Esophagus (tissue), 2 donors: ENCODE measurements at regions not wholly inside any gene's neighbourhood (a gene's known extent, or its start where the extent isn't known, plus 50 kb on each side); places are given as distances from the start of the nearest gene placed in this dataset.

Source experiments
- H3K27ac ChIP-seq, 2 donors: one replicate each; pipeline ENCODE4 v1.5.1; 2013; ENCODE audit warnings: low read depth in 2 of 2, mild to moderate bottlenecking in 2 of 2, inconsistent platforms in 1 of 2, low read length in 1 of 2, moderate library complexity in 1 of 2
- H3K27me3 ChIP-seq, 2 donors: one replicate each; pipeline ENCODE4 v1.6.1; 2013; ENCODE audit warnings: low read length in 2 of 2, control low read depth in 1 of 2, mild to moderate bottlenecking in 1 of 2; ENCODE audit not compliant: insufficient read depth in 2 of 2, control insufficient read depth in 1 of 2
- H3K36me3 ChIP-seq, 2 donors: one replicate each; pipeline ENCODE4 v1.6.1; 2013; ENCODE audit warnings: low read length in 1 of 2; ENCODE audit not compliant: control insufficient read depth in 2 of 2, insufficient read depth in 2 of 2
- H3K4me1 ChIP-seq, 2 donors: one replicate each; pipeline ENCODE4 v1.6.1; 2013; ENCODE audit warnings: low read length in 1 of 2; ENCODE audit not compliant: control insufficient read depth in 2 of 2, insufficient read depth in 2 of 2
- H3K4me3 ChIP-seq, 2 donors: one replicate each; pipeline ENCODE4 v1.5.1; 2013; ENCODE audit warnings: low read length in 2 of 2, mild to moderate bottlenecking in 2 of 2, low read depth in 1 of 2, moderate library complexity in 1 of 2
- H3K9me3 ChIP-seq, 2 donors: one replicate each; pipeline ENCODE4 v1.6.1; 2013; ENCODE audit warnings: mild to moderate bottlenecking in 2 of 2, low read depth in 1 of 2, low read length in 1 of 2, moderate library complexity in 1 of 2; ENCODE audit not compliant: control insufficient read depth in 2 of 2, insufficient read depth in 1 of 2
- WGBS, 2 donors: extraction: QIAGEN DNeasy Blood & Tissue Kit; methylation state at CpG; one replicate each; pipeline ENCODE4 v1.1.7; 2013; 5-methylcytosine and 5-hydroxymethylcytosine counted together
- donor health status: healthy with polysubstance abuse.
- donor health status: Bipolar disorder and iron deficiency.

GRCh38 chr5:114007678-114008077, 354.2 kb upstream of the KCNN2 start:
- no peaks in the 10 kb centered on the region for H3K27me3 ChIP-seq
- H3K4me1 ChIP-seq, result no peaks in the 10 kb centered on the region
- WGBS, 2 donors, result 74 to 77% methylated on average over 5 of the region's 5 CpGs
- no peak overlapping the region for H3K4me3 ChIP-seq
- H3K27ac ChIP-seq, result no peak overlapping the region
- H3K9me3 ChIP-seq, result no peaks in the 10 kb centered on the region
- no peaks in the 10 kb centered on the region for H3K36me3 ChIP-seq

DNA sequence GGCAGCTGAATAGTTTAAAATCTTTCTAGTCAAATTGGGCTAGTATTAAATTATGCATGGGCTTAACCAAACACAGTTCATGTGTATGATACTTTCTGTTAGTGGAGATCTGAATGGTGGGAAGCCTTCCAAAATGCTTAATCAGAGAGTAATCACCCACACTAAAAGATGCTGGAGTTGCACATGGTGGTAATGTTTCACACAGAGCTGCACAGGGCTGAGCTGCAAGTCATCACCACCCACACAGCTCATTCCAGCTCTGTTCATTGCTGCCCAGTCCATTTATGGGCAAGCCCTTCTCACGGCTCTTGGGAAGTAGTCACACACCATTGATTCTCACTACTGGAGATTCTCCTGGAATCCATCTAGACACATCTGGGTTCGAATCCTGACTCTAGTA, 351.5 kb upstream of the KCNN2 start:
- WGBS, 2 donors, result 53 to 56% methylated on average over 2 of the region's 2 CpGs
- H3K27ac ChIP-seq, result no peak overlapping the region
- no peaks in the 10 kb centered on the region for H3K9me3 ChIP-seq
- no peaks in the 10 kb centered on the region for H3K36me3 ChIP-seq
- no peaks in the 10 kb centered on the region for H3K27me3 ChIP-seq
- H3K4me3 ChIP-seq, result no peak overlapping the region
- H3K4me1 ChIP-seq, result no peaks in the 10 kb centered on the region

DNA sequence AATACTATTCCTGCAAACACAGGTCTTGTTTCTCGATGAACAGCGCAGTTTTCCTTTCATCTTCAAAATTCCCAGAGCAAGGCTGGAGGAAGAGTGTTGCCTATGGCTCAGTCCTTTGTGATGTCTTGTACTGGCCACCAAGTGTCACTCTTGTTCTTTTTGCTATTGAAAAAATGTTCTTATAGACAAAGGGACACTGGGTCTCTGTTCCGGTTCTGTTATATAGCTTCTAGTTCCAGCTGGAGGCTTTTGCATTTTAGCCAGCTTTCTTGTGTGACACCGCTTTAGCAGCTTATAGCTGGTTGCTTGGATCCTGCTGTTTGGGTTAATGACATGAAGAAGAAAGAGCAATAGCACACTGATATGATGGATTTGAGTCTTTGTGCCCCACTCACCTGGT, 343.7 kb upstream of the KCNN2 start:
- Histone ChIP-seq H3K4me1 (no peaks in the 10 kb centered on the region), H3K4me3 (no peak overlapping the region), H3K27ac (no peak overlapping the region), H3K9me3 (peaks cover 0 to 2% of the 10 kb centered on the region in 2 donors), H3K36me3 (no peaks in the 10 kb centered on the region), H3K27me3 (no peaks in the 10 kb centered on the region)
- 67 to 72% methylated on average over 4 of the region's 4 CpGs for WGBS, 2 donors

GRCh38 chr5:114038756-114039155, 323.1 kb upstream of the KCNN2 start:
- no peaks in the 10 kb centered on the region for H3K27me3 ChIP-seq
- H3K36me3 ChIP-seq, result no peaks in the 10 kb centered on the region
- H3K4me1 ChIP-seq, result no peaks in the 10 kb centered on the region
- no peak overlapping the region for H3K27ac ChIP-seq
- WGBS, 2 donors, result 66 to 67% methylated on average over 2 of the region's 2 CpGs
- no peak overlapping the region for H3K4me3 ChIP-seq
- peaks cover 0 to 3% of the 10 kb centered on the region in 2 donors for H3K9me3 ChIP-seq

GRCh38 chr5:114050087-114050486, 311.8 kb upstream of the KCNN2 start:
- no peak overlapping the region for H3K27ac ChIP-seq
- no peaks in the 10 kb centered on the region for H3K9me3 ChIP-seq
- H3K36me3 ChIP-seq, result no peaks in the 10 kb centered on the region
- 53 to 72% methylated on average over 2 of the region's 2 CpGs for WGBS, 2 donors
- H3K27me3 ChIP-seq, result no peaks in the 10 kb centered on the region
- H3K4me3 ChIP-seq, result no peak overlapping the region
- no peaks in the 10 kb centered on the region for H3K4me1 ChIP-seq

DNA sequence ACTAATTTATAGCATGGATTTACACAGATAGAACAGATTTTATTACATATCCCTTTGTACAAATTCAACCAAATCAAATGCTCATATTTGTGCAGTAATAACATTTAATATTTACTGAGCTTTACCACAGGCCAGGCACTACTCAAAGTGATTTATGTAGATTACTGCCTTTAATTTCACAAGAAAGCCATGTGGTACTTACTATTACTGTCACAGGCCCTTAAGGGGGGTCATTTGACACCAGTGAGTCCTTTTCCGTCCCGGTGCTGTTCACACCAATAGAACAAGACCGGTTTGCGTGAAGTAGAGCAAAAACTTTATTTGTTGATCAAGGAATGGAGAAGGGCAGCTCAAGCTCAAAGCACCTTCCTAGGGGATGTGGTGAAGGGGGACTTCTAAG, 308.5 kb upstream of the KCNN2 start:
- WGBS, 2 donors, result 85 to 86% methylated on average over 4 of the region's 4 CpGs
- no peak overlapping the region for H3K4me3 ChIP-seq
- H3K27me3 ChIP-seq, result no peaks in the 10 kb centered on the region
- no peaks in the 10 kb centered on the region for H3K9me3 ChIP-seq
- H3K27ac ChIP-seq, result no peak overlapping the region
- H3K36me3 ChIP-seq, result no peaks in the 10 kb centered on the region
- H3K4me1 ChIP-seq, result peaks cover 0 to 3% of the 10 kb centered on the region in 2 donors

GRCh38 chr5:114054594-114054993, 307.3 kb upstream of the KCNN2 start:
- Histone ChIP-seq H3K36me3 (no peaks in the 10 kb centered on the region), H3K27ac (no peak overlapping the region), H3K4me1 (peaks cover 0 to 3% of the 10 kb centered on the region in 2 donors), H3K9me3 (no peaks in the 10 kb centered on the region), H3K4me3 (no peak overlapping the region), H3K27me3 (no peaks in the 10 kb centered on the region)
- 53 to 55% methylated on average over 3 of the region's 3 CpGs for WGBS, 2 donors

GRCh38 chr5:114055318-114056184, 306.3 kb upstream of the KCNN2 start:
- Histone ChIP-seq H3K36me3 (no peaks in the 10 kb centered on the region), H3K9me3 (no peaks in the 10 kb centered on the region), H3K27me3 (no peaks in the 10 kb centered on the region), H3K4me1 (peaks cover 0 to 3% of the 10 kb centered on the region in 2 donors), H3K27ac (no peak overlapping the region), H3K4me3 (peak overlapping the region; percentile 29 to 34)
- WGBS, 2 donors, result 1 to 3% methylated on average over 48 to 60 of the region's 60 CpGs

- peaks cover 0 to 3% of the 10 kb centered on the region in 2 donors for H3K4me1 ChIP-seq
- peak overlapping the region in 1 of 2 donors; percentile 29 for H3K4me3 ChIP-seq
- H3K27ac ChIP-seq, result no peak overlapping the region
- H3K9me3 ChIP-seq, result no peaks in the 10 kb centered on the region
- 9 to 12% methylated on average over 20 to 26 of the region's 26 CpGs for WGBS, 2 donors
- no peaks in the 10 kb centered on the region for H3K36me3 ChIP-seq
- no peaks in the 10 kb centered on the region for H3K27me3 ChIP-seq
Observed at GRCh38 chr5:114056185-114056538, 305.7 kb upstream of the KCNN2 start.

DNA sequence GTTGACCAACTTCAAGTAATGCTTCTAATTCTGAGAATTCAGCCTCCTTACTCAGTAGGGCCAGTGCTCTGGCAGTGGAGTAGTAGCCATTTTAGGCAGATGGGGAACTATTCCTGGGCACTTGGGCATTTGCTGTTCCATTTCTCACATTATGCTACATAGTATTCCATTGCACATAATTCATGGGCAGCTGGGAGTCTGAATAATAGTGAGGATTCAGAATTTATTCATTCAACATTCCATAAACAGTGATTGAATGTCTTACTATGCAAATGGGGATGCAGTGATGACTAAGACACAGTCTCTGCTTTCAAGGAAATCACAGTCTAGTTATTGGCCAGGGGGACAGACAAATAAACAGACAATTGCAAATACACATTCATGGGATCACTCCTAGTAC, 301.0 kb upstream of the KCNN2 start:
- Histone ChIP-seq H3K4me1 (peaks cover 0 to 2% of the 10 kb centered on the region in 2 donors), H3K9me3 (no peaks in the 10 kb centered on the region), H3K36me3 (no peaks in the 10 kb centered on the region), H3K4me3 (no peak overlapping the region), H3K27me3 (no peaks in the 10 kb centered on the region), H3K27ac (no peak overlapping the region)
